Testis (tissue), 2 donors: ENCODE measurements at regions not wholly inside any gene's neighbourhood (a gene's known extent, or its start where the extent isn't known, plus 50 kb on each side); places are given as distances from the start of the nearest gene placed in this dataset.

Experiments
- DNase-seq: peaks from one replicate; pipeline ENCODE4 v3.0.0-alpha.2; 2019
- H3K27ac ChIP-seq, 2 donors: fragments of 200-600 bp; sonication (generic); one replicate each; pipeline ENCODE4 v1.5.1; 2019
- H3K27me3 ChIP-seq: fragments of 200-600 bp; sonication (generic); one replicate; pipeline ENCODE4 v1.5.1; 2019
- H3K36me3 ChIP-seq: fragments of 200-600 bp; sonication (generic); one replicate; pipeline ENCODE4 v1.5.1; 2017; ENCODE audit warnings: low read depth; ENCODE audit errors: missing control alignments
- H3K4me1 ChIP-seq: fragments of 200-600 bp; sonication (generic); one replicate; pipeline ENCODE4 v1.5.1; 2019
- H3K4me3 ChIP-seq, 2 donors: fragments of 200-600 bp; sonication (generic); one replicate each; pipeline ENCODE4 v1.5.1; 2017 to 2019
- H3K9me3 ChIP-seq: fragments of 200-600 bp; sonication (generic); one replicate; pipeline ENCODE4 v1.5.1; 2017
- POLR2A ChIP-seq: fragments of 450-650 bp; IDR thresholded peaks from one replicate; pipeline ENCODE4 v1.6.1; 2017; ENCODE audit warnings: antibody characterized with exemption, mild to moderate bottlenecking, moderate library complexity
- WGBS, 2 donors: methylation state at CpG; one replicate each; pipeline ENCODE4 v1.1.5; 2018; 5-methylcytosine and 5-hydroxymethylcytosine counted together
- intact Hi-C: fragments of 100-400 bp; cut with DNase I; formaldehyde crosslinking; loops from one replicate; pipeline ENCODE4 v1.15.1; 2023; ENCODE audit warnings: low total_unique reads
- TF ChIP-seq, protein P1 (sequence below), 3 experiments: fragments of 450-650 bp in 2 of 3; fragments of 200-600 bp in 1 of 3; sonication (generic) in 1 of 3; IDR thresholded peaks; one replicate each; pipeline ENCODE4 v1.5.1; 2016 to 2019; ENCODE audit warnings: antibody characterized with exemption in 3 of 3, mild to moderate bottlenecking in 2 of 3, moderate library complexity in 1 of 3

GRCh38 chr13:60214213-60215055, 50.7 kb upstream of the DIAPH3 start:
- 82 to 90% methylated on average over 6 of the region's 6 CpGs for WGBS, 2 donors
- DNase-seq, result no peak

DNA sequence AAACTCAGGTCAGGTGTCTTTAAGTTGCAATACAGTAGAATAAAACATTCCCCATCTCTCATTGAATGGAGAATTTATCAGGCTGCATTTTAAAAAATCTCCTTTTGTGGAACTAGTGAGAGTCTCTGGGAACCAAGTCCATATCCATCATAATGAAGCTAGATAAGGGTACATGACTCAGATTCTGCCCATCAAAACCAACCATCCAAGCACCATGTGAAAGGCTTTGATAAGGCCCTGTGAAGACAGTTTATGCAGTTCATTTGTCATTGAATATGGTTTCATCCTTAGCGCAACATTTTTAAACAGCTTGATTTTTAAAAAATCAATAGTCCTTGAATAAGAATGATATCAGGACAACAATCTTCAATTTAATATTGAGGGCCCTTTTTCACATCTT, 56.3 kb upstream of the DIAPH3 start:
- no peak for DNase-seq
- TF ChIP-seq POLR2A, result no peak
- TF ChIP-seq, protein P1, sequence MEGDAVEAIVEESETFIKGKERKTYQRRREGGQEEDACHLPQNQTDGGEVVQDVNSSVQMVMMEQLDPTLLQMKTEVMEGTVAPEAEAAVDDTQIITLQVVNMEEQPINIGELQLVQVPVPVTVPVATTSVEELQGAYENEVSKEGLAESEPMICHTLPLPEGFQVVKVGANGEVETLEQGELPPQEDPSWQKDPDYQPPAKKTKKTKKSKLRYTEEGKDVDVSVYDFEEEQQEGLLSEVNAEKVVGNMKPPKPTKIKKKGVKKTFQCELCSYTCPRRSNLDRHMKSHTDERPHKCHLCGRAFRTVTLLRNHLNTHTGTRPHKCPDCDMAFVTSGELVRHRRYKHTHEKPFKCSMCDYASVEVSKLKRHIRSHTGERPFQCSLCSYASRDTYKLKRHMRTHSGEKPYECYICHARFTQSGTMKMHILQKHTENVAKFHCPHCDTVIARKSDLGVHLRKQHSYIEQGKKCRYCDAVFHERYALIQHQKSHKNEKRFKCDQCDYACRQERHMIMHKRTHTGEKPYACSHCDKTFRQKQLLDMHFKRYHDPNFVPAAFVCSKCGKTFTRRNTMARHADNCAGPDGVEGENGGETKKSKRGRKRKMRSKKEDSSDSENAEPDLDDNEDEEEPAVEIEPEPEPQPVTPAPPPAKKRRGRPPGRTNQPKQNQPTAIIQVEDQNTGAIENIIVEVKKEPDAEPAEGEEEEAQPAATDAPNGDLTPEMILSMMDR (IDR thresholded peaks at IDR 0.05), result no peak
- Histone ChIP-seq H3K9me3 (no peaks in the 10 kb centered on the region), H3K27me3 (no peaks in the 10 kb centered on the region), H3K36me3 (no peaks in the 10 kb centered on the region), H3K27ac (no peak overlapping the region), H3K4me1 (no peaks in the 10 kb centered on the region), H3K4me3 (no peak overlapping the region)
- intact Hi-C loops, result no loop called here
- 88 to 97% methylated on average over 1 of the region's 1 CpG for WGBS, 2 donors

More at GRCh38 chr13:60214213-60215055, 50.7 kb upstream of the DIAPH3 start:
- Histone ChIP-seq H3K4me1 (no peaks in the 10 kb centered on the region), H3K9me3 (no peaks in the 10 kb centered on the region), H3K27me3 (no peaks in the 10 kb centered on the region), H3K4me3 (no peak overlapping the region), H3K27ac (no peak overlapping the region), H3K36me3 (no peaks in the 10 kb centered on the region)
- no peak for TF ChIP-seq POLR2A
- TF ChIP-seq, protein P1 (IDR thresholded peaks at IDR 0.05), result no peak
- intact Hi-C loops, result no loop called here

GRCh38 chr13:60221581-60221980, 57.9 kb upstream of the DIAPH3 start:
- Histone ChIP-seq H3K27me3 (no peaks in the 10 kb centered on the region), H3K27ac (no peak overlapping the region), H3K4me1 (no peaks in the 10 kb centered on the region), H3K36me3 (no peaks in the 10 kb centered on the region), H3K9me3 (no peaks in the 10 kb centered on the region), H3K4me3 (no peak overlapping the region)
- no peak for DNase-seq
- intact Hi-C loops, result no loop called here
- WGBS, 2 donors, result 84 to 94% methylated on average over 3 to 6 of the region's 6 CpGs
- no peak for TF ChIP-seq POLR2A
- TF ChIP-seq, protein P1 (IDR thresholded peaks at IDR 0.05), result no peak

DNA sequence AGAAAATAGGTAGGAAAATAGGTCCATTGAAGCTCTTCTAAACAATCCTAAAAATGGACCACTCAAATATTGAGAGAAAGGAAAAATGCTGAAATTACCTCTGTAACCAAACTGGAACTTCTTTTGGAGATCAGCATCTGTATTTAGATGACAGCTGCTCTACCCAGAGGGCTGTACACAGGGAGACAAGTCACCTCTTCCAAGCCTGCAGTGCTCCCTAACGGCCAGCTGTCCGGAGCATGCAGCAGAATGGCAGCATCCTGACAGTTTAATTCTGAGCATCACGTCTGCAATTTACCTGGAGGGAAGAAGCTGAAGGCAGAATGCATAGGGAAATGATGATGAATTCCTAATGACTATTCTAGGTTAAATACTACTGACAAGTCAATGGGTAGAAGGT, 62.8 kb upstream of the DIAPH3 start:
- DNase-seq, result peak; percentile 16
- Histone ChIP-seq H3K27me3 (no peaks in the 10 kb centered on the region), H3K4me1 (no peaks in the 10 kb centered on the region), H3K27ac (no peak overlapping the region), H3K36me3 (no peaks in the 10 kb centered on the region), H3K4me3 (no peak overlapping the region), H3K9me3 (no peaks in the 10 kb centered on the region)
- WGBS, 2 donors, result 48 to 62% methylated on average over 3 of the region's 3 CpGs
- intact Hi-C loops, result no loop called here
- TF ChIP-seq POLR2A, result no peak
- TF ChIP-seq, protein P1 (IDR thresholded peaks at IDR 0.05), result no peak

- intact Hi-C loops, result no loop called here
These were observed 63.4 kb upstream of the DIAPH3 start for GRCh38 chr13:60227158-60227557.

More at GRCh38 chr13:60227158-60227557, 63.4 kb upstream of the DIAPH3 start:
- no peak for DNase-seq
- Histone ChIP-seq H3K27me3 (no peaks in the 10 kb centered on the region), H3K27ac (no peak overlapping the region), H3K36me3 (no peaks in the 10 kb centered on the region), H3K4me1 (no peaks in the 10 kb centered on the region), H3K9me3 (no peaks in the 10 kb centered on the region), H3K4me3 (no peak overlapping the region)
- TF ChIP-seq POLR2A, result no peak
- TF ChIP-seq, protein P1 (IDR thresholded peaks at IDR 0.05), result no peak
